Nucleus accumbens (tissue), 56 donors: ENCODE measurements at regions not wholly inside any gene's neighbourhood (a gene's known extent, or its start where the extent isn't known, plus 50 kb on each side); places are given as distances from the start of the nearest gene placed in this dataset.

Experiments
- DNase-seq, 56 donors: peaks; one replicate each; lab custom pipeline; 2025; lab: John Stamatoyannopoulos, UW

- DNase-seq: no peak
Observed at GRCh38 chr13:47459512-47459911, 541.6 kb downstream of the SUCLA2 start.

GRCh38 chr13:47457626-47458025 lies 543.4 kb downstream of the SUCLA2 start:
- DNase-seq: no peak

DNA sequence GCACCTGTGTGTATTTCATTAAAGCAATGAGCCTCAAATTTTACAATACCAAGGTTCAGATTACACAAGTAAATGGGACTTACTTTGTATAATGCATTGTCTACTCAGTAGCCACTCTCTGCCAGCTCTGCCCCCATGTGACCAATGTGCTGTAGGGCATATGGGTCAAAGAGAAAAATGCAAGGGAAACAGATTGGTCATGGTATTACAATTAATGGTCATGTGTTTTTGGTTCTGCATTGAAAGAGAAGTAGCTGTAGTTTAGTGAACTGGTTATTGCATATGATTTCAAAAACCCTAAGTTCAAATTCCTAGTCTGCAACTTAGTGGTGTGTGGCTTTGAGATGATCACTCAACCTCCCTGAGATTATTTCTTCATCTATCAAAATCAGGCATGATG lies 545.4 kb downstream of the SUCLA2 start:
- no peak for DNase-seq

DNA sequence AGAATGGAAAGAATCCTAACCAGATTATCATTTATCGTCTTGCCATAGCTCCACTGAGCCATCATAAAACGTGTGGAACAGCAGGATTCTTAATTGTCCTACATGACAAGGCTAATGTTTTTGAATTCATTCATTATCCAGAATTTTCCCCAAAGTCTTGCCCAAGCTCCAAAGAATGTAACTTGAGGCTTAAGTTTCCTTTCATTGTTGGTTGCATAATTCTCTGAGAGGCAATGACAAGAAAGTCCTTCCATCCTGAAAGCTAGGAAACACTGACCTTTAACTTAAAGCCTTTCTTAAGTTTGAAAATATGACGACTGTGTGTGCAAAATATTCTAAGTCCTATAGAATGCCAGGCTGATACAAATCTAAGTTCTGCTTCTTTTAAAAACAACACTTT lies 546.1 kb downstream of the SUCLA2 start:
- no peak for DNase-seq

- no peak for DNase-seq
Observed at GRCh38 chr13:47437406-47437805, 540.6 kb upstream of the HTR2A start.

DNA sequence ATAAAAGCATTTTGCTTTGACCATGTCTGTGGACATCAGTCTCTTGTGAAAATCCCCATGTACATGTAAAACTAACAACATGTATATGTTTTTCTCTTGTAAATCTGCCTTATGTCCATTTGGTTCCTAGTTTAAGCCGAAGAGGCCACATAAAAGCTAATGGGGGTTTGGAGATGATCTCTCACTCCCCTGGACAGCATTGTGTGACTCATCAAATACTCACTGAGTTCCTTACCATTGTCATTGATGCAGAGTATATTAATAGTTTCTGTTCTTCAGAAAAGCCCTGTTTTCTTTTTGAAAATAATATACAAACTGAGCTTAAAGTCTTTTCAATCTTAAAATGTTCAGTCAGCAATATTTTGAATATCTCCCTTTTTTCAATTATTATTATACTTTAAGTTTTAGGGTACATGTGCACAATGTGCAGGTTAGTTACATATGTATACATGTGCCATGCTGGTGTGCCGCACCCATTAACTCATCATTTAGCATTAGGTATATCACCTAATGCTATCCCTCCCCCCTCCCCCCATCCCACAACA lies 536.7 kb upstream of the HTR2A start:
- DNase-seq: no peak

- DNase-seq: no peak
Observed at GRCh38 chr13:47426126-47426849, 529.4 kb upstream of the HTR2A start.

- no peak for DNase-seq
Observed at GRCh38 chr13:47421525-47421924, 524.7 kb upstream of the HTR2A start.

DNA sequence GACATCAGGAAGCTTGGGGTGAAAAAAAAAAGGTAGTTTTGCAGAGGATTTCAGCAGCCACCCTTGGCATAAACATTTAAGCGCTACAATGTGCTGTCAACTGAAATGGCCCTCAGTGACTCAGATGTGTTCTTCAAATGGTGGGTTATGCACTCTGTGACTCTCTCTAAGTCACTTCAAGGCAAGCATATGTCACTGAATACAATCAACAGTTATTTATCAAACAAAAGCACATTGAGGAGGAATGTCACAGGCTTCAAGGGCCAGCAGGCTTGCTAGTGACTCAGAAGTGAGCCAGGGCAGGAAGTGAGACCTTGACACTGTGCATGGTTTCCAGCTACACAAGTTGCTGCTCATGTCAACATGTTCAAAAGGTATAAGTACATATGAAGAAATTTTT lies 523.7 kb upstream of the HTR2A start:
- DNase-seq: no peak

- DNase-seq: no peak
Observed at GRCh38 chr13:47420020-47420419, 523.2 kb upstream of the HTR2A start.

GRCh38 chr13:47418206-47418920 lies 521.5 kb upstream of the HTR2A start:
- no peak for DNase-seq

DNA sequence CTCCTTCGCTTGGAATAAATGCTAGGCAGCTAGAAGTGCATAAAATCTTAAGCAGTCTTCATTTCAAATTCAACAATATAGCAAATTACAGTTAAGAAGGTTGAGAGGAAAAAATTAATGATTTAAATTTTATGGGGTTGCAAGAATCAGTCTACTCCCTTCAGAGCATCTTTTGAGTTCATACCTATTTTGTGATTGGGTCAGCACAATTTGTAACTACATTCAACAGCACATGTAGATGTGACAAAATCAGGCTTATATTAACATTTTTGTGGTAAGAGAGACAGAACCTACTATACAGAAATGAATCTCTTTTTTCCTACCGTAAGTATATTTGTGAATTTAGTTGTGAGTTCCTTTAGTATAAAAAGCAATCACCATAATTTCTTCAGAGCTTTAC lies 520.6 kb upstream of the HTR2A start:
- DNase-seq: no peak

DNA sequence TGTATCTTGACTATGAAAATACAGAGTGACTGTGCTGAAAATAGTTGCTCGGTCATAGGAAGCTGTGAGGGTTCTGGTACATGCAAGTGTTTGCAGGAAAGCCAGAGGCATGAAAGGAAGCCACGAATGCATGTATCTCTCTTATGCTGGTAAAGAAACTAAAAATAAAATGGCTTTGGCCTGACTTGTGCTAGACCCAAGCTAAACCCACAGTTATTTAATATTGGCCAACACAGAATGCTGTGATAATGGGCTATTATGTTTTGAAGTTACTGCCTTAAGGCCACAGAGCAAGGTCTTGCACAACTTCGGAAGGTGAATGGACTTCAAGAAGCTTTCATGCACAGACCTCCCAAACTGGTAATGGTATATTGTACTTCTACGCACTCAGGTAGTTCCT lies 518.2 kb upstream of the HTR2A start:
- no peak for DNase-seq

GRCh38 chr13:47413526-47413925 lies 516.7 kb upstream of the HTR2A start:
- DNase-seq: no peak

DNA sequence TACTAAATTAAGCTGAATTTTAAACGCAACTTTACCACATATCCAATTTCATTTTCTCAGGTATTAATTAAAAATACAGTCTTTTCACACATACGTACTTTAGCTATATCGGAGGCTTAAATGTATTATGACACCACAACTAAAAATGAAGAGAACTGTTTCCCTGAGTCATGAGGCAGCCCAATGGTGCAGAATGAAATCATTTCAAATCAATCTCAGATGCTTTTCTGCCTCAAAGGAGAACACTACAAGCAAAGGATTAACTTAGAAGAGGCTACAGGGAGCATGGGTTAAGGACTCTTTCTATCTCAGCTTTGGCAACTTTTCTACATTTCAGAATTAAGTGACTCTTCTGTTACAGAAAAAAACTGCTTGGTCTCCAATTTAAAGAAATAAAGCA lies 516.3 kb upstream of the HTR2A start:
- DNase-seq: no peak

- no peak for DNase-seq
Observed at GRCh38 chr13:47409778-47410177, 512.9 kb upstream of the HTR2A start.

GRCh38 chr13:47408546-47409319 lies 511.9 kb upstream of the HTR2A start:
- no peak for DNase-seq

- peak in 2 of 56 donors; percentile 1 to 4 for DNase-seq
Observed at GRCh38 chr13:47407808-47408207, 511.0 kb upstream of the HTR2A start.

DNA sequence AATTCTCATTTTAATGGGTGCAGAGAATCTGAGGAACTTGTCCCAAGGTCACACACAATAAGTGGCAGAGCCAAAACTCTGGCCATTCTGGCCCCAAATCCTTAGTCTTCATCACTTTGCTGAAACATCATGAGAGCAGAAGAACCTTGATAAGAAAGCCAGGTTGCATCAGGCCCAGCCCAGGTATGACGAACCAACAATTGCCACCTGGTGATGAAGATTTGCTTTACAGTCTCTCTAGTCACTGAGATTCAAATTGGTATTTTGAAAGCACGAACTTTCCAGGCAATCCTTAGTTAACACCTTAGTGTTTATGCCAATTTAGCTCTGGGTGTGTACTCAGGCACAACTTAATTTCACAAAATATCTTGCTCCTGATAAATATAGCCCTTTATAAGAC lies 502.7 kb upstream of the HTR2A start:
- DNase-seq: no peak

DNA sequence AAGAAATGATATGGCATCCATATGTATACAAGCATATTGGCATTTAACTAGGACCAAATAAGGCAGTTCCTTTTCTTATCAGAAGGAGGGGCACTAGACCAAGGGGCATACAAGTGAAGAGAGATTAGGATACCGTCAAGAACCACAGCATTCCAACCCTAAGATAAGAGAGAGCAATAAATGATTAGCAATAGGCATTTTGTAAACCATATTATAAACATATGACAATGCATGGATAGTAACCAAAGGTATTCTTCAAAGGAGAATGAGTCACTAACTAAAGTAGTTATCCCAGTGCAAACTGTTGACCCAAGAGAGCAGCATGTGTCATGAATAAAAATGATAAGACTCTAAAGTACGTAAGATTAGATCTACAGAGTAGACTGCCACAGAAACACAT lies 500.9 kb upstream of the HTR2A start:
- DNase-seq: no peak

GRCh38 chr13:47396915-47397314 lies 500.1 kb upstream of the HTR2A start:
- no peak for DNase-seq
